ENCODE measurements at regions not wholly inside any gene's neighbourhood (a gene's known extent, or its start where the extent isn't known, plus 50 kb on each side); places are given as distances from the start of the nearest gene placed in this dataset.

DNA sequence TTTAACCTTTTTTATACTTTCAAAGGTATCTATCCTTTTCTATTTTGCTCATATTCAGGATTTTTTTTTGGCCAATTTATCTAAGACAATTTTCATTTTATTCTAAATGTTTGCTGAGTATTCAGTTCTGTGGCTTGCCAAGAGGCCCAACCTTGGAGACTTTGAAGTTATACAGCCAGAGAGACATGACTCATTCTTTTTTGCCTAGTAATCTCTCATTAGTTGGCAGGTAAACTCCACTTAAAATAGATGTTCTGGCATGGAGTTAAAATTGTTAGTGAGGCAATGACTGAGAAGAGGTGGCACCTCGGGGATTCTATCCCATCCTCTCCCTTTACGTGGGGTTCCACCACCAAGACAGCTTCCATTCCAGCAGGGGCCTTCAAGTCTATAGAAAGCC, 213.8 kb downstream of the KCTD12 start:
- TF ChIP-seq POLR2AphosphoS5 (IDR thresholded peaks at IDR 0.05; ENCODE audit: borderline replicate concordance, low read depth, low read length) (no peak), EZH2 (IDR thresholded peaks at IDR 0.05) (no peak)
